Limb (tissue), 2 donors: ENCODE measurements at regions not wholly inside any gene's neighbourhood (a gene's known extent, or its start where the extent isn't known, plus 50 kb on each side); places are given as distances from the start of the nearest gene placed in this dataset.

Source experiments
- DNase-seq, 2 donors: peaks; one replicate each; pipeline ENCODE4 v3.0.0-alpha.2; 2016; ENCODE audit errors: extremely low spot score in 2 of 2

GRCh38 chr4:134365852-134366251, 164.3 kb upstream of the PABPC4L start:
- no peak for DNase-seq

DNA sequence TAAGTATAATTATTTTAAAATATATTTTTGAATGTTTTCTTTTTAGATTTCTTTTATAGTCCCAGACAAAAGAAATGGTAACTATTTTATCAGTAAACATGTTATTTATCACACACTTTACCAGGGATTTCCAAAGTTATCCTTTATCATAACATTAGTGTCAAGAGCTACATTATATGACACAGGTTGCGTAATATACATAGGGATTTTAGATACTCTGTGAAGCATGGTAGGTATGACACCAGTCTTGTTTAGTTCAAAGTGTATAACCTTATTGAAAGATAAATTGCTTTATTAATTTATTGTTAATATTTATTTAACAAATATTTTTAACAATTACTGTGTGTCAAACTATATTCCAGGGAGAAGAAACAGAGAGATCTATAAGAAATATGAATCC, 163.3 kb upstream of the PABPC4L start:
- DNase-seq: no peak

DNA sequence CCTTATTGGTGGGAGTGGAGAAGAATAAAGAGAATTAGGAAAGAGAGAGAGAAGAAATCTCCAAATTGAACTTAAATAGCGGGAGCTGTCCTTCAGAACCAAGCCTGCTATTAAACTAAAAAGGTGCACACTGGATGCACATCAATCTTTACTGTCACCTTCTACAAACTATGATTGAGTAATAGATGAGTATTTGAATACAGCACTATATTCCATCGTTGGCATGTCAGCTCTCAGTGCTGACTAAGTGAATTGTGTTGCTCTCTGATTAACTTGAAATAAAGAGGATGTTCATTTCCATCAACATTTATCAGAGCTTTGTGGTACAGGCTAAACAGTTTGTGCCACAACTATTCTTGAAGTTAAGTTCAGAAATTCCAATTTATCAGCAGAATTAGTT, 143.7 kb upstream of the PABPC4L start:
- no peak for DNase-seq

DNA sequence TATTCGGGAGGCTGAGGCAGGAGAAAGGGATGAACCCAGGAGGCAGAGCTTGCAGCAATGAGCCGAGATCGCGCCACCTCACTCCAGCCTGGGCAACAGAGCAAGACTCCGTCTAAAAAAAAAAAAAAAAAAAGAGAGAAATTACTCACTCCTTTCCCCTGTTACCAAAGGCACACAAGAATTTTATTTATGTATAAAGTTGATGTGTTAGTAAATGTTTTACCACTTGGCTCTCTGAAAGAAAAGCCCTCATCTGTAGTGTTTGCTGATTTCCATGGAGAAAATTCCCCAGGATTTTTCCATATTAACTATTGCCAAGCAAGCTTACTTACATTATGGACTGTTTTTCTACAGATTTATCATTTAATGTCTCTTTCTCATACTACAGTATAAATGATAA, 142.1 kb upstream of the PABPC4L start:
- DNase-seq: no peak

DNA sequence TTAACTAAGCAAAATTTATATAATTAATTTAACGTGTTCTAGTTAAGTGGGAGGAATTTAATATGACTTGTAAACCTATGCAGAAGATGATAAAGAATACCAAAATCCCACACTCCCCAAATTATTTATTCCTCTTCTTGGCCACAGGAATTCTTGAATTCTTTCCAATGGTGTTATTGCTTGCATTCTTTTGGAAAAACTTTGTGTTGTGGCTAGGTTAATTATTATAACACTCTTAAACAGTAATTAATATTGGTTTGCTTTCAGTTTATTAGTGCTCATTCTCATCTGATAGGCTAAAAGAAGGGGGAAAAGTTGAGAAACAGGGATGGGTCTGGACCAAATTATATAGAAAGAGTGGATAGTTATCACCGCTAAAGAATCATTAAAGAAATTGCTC, 141.5 kb upstream of the PABPC4L start:
- DNase-seq: no peak

DNA sequence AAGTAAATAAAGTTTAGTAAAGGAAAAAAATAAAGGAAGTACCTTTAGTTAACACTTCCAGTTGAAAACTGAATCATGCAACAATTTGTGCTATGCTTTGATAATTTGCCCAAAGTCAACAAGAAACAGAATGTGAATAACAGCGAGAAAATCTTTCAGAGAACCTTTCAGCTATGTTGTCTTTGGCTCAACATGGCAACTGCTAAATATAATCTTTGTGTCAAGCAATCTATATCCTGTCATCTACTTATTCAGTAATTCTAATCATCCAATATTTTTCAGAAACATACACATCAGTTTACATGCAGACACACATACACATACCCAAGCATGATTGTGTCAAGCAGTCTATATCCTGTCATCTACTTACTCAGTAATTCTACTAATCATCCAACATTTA, 136.0 kb upstream of the PABPC4L start:
- DNase-seq: no peak

DNA sequence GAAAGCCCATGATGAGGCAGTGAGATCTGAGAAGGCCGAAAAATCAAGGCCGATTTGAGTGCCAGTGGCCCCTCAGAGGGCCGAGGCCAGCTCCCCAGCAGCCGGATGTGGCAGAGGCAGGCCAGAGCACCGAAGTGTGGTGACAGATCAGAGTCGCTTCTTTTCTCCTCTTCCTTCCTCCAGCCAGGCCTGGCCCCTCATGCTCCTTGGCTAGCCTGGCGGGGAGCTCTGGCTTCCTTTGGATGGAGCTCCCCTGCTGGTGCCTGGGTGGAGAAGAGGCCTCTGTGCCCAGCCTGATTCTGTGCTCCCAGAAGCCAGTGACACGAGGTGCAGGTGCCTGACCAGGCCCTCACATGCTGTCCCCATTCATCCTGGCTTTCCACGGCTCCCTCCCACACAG, 127.2 kb upstream of the PABPC4L start:
- no peak for DNase-seq

- DNase-seq: no peak
Measured at GRCh38 chr4:134327274-134328122, 125.9 kb upstream of the PABPC4L start.

DNA sequence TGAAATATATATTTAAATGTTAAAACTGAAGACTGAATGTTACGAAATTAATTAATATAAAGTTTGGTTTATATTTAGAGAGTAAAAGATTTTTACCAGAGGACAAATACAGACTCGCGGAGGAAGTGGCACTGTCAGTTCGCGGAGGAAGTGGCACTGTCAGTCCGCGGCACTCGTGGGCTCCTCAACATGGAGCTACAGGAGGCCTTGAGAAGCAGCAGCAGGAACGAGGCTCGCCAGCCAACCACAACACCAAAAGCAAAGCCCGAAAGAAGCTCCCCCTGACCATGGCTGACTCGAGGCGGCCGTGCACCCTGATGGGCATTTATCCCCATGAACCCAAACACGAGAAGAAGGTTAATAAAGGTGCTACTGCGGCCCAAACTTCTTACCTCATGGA, 125.3 kb upstream of the PABPC4L start:
- no peak for DNase-seq

GRCh38 chr4:134324179-134324578, 122.6 kb upstream of the PABPC4L start:
- no peak for DNase-seq

DNA sequence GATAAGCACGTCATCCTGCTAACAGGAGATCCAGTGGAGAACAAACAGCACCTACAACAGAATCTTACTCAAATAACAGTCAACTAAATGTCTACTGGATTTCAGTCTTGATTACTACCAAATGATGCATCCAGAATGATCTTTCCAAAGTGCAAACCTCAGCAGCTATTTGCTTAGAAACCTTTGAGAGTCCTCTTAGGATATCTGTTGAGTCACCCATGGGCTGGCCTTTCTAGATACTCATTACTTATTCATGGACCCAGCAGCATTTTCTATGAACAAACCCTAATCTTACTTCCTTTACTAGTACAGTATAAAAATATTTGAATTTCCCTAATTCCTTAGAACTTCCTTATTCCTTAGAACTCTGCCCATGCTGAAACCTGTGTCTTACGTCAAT, 118.5 kb upstream of the PABPC4L start:
- DNase-seq: no peak

DNA sequence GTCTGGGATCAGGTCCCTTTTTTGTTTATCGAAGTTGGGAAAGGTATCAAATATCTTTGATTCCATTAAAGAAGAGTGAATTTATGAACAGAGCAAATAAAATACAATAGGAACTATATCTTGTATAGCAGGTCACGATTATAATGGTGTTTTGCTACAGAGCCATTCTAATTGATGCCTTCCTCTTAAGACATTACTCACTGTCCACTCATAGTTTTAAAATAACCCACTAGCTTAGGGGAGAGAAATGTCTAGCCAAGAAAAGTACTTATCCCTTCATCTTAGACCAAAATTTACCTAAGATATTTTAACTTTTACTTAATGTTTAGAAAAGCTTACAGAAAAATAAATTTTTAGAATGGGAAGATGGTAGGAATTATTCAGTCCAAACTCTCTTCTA, 112.0 kb upstream of the PABPC4L start:
- no peak for DNase-seq

GRCh38 chr4:134309715-134310114, 108.1 kb upstream of the PABPC4L start:
- no peak for DNase-seq

DNA sequence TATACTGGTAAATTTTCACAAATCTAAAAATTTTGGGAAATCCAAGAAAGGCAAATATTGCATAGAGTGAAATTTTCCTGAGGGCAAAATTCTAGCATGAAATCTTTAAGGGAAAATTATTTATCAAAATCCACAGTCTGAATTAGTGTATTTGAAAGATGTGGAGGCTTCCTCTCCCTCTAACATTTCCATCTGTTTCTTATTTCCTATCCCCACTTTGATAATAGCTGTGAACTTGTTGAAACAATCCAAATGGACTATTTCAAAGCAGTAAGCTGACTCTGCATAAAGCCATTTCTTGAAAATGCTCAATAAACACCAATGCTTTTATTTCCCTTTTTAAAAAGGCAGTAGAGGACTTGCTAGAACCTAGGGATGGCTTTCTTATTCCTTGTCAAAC, 107.3 kb upstream of the PABPC4L start:
- no peak for DNase-seq

DNA sequence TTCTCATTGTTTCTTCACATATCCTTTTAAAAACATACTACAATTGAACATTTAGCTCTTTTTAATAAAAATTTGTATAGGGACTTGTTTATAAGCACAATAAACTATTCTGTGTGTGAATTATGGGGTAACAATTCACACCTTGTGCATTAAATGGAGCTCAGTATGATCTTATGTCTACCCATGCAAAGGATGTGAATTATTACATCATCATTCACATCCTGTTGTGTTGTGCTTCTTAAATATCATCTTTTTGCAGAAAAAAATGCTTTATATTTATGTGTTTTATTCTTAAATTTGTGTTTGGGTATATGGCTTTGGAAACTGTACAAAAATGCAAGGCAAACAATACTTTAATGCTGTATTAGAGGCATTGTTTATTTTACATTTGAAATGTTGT, 96.7 kb upstream of the PABPC4L start:
- no peak for DNase-seq

DNA sequence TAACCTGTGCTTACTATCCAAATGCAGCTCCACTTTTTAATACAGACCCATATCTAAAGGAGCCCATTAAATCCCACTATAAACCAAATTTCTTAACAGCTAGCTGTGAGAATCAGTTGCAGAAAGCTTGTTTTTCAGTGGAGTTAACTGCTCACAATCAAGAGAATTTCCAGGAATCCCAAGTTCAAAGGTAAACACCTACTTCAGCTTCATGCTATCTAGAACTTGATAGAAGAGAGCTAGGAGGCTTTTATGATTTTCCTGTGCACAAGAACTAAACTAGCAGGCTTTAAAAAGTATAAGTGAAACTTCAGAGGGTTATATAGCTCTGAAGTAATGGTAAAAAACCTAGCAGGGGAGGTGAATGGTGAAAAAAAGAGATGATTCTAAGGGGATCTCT, 96.2 kb upstream of the PABPC4L start:
- no peak for DNase-seq

GRCh38 chr4:134282680-134283079, 81.1 kb upstream of the PABPC4L start:
- DNase-seq: no peak

DNA sequence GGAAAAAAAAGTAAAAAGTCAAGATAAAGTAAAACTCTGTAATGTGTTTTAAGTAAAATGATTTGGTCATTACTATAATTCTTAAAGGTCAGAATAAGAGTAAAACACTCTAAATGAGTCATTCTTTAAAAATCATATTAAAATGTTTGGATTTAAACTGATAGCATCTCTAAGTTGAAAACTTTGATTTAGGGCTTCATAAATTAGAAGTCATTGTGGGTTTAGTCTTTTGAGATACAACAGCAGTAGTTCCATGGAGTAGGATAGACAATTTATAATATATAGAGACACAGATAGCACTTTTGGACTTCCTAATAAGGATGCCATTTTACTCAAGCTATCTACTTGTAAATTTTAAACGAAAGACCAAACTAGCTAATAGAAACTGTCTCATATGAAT, 77.1 kb upstream of the PABPC4L start:
- no peak for DNase-seq

DNA sequence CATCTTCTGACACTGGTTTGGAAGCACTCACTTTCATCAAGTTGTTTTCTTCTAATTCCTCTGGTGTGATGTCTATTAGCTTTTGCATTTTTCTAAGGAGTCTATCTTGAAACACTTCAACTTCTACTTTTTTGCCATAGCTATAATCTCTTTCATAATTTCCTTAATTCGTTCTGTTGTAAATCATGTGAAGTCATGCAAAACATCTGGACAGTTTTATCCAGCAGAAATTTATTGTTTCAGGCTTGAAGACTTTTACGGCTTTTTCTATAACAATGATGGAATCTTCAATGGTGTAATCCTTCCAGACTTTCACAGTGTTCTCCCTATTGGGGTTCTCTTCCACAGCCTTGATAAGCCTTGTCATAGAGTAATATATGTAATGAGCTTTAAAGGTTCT, 74.9 kb upstream of the PABPC4L start:
- no peak for DNase-seq

DNA sequence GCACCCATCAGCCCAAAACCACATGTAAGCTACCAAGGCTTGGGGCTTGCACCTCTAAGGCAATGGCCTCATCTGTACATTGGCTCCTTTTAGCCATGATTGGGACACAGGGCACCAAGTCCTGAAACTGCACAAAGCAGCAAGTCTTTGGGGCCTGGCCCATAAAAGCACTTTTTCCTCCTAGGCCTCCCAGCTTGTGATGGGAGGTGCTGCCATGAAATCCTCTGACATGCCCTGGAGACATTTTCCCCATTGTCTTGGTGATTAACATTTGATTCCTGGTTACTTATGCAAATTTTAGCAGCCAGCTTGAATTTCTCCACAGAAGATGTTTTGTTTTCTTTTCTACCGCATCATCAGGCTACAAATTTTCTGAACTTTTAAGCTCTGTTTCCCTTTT, 58.5 kb upstream of the PABPC4L start:
- no peak for DNase-seq
